Upper lobe of left lung (tissue), 6 donors: ENCODE measurements at regions not wholly inside any gene's neighbourhood (a gene's known extent, or its start where the extent isn't known, plus 50 kb on each side); places are given as distances from the start of the nearest gene placed in this dataset.

Source experiments
- ATAC-seq, 2 donors: fragments of 200-7000 bp; cut with Tn5 transposase; one replicate each; pipeline ENCODE4 v1.9.1; 2022; ENCODE audit warnings: mild to moderate bottlenecking in 2 of 2, moderate library complexity in 2 of 2; ENCODE audit not compliant: low FRiP score in 2 of 2
- DNase-seq, 2 donors: peaks; one replicate each; pipeline ENCODE4 v3.0.0-alpha.2; 2019 to 2020
- H3K27ac ChIP-seq, 4 donors: fragments of 200-600 bp; sonication (generic); one replicate each; pipeline ENCODE4 v1.5.1; 2016 to 2019
- H3K27me3 ChIP-seq, 4 donors: fragments of 200-600 bp; sonication (generic); one replicate each; pipeline ENCODE4 v1.5.1; 2017 to 2019
- H3K36me3 ChIP-seq, 4 donors: fragments of 200-600 bp; sonication (generic); one replicate each; pipeline ENCODE4 v1.5.1; 2016 to 2019
- H3K4me1 ChIP-seq, 4 donors: fragments of 200-600 bp; sonication (generic); one replicate each; pipeline ENCODE4 v1.5.1; 2018 to 2019
- H3K4me3 ChIP-seq, 4 donors: fragments of 200-600 bp; sonication (generic); one replicate each; pipeline ENCODE4 v1.5.1; 2017 to 2019; ENCODE audit warnings: mild to moderate bottlenecking in 2 of 4, moderate library complexity in 1 of 4
- H3K9me3 ChIP-seq, 4 donors: fragments of 200-600 bp; sonication (generic); one replicate each; pipeline ENCODE4 v1.5.1; 2018 to 2019
- CTCF ChIP-seq, 6 experiments: fragments of 450-650 bp in 4 of 6; fragments of 200-600 bp in 2 of 6; sonication (generic) in 2 of 6; IDR thresholded peaks; one replicate each; pipeline ENCODE4 v1.5.1; 2016 to 2019; ENCODE audit warnings: antibody characterized with exemption in 6 of 6
- EP300 ChIP-seq, 4 donors: sonication (generic); formaldehyde crosslinking; IDR thresholded peaks; one replicate each; pipeline ENCODE4 v1.5.1; 2017; ENCODE audit warnings: antibody characterized with exemption in 4 of 4, control low read depth in 2 of 4
- POLR2A ChIP-seq, 4 donors: fragments of 450-650 bp; IDR thresholded peaks; one replicate each; pipeline ENCODE4 v1.5.1; 2016 to 2017; ENCODE audit warnings: antibody characterized with exemption in 4 of 4, mild to moderate bottlenecking in 2 of 4
- POLR2AphosphoS5 ChIP-seq, 2 donors: sonication (generic); formaldehyde crosslinking; IDR thresholded peaks; one replicate each; pipeline ENCODE4 v1.5.1; 2017; ENCODE audit warnings: antibody characterized with exemption in 2 of 2
- WGBS, 2 donors: methylation state at CpG; one replicate each; pipeline ENCODE4 v1.1.5; 2017 to 2018; 5-methylcytosine and 5-hydroxymethylcytosine counted together
- donor health status: DM: no; HTN: no; CAD: no; lungs with moderate emphysema.
- donor health status: DM: no; HTN: yes; CAD: no; lungs with severe emphysema.

GRCh38 chr6:132198040-132198439 is 203.2 kb downstream of the MOXD1 start:
- ATAC-seq (no peak), DNase-seq (no peak)
- TF ChIP-seq CTCF (IDR thresholded peaks at IDR 0.05), result no peak
- TF ChIP-seq POLR2AphosphoS5 (IDR thresholded peaks at IDR 0.05), result no peak
- TF ChIP-seq POLR2A (IDR thresholded peaks at IDR 0.05), result no peak
- no peak for TF ChIP-seq EP300 (IDR thresholded peaks at IDR 0.05)
- Histone ChIP-seq H3K36me3 (no peaks in the 10 kb centered on the region), H3K27ac (no peak overlapping the region), H3K27me3 (no peaks in the 10 kb centered on the region), H3K9me3 (no peaks in the 10 kb centered on the region), H3K4me3 (no peak overlapping the region), H3K4me1 (no peaks in the 10 kb centered on the region)
- WGBS, 2 donors, result 86 to 97% methylated on average over 3 of the region's 3 CpGs

- H3K9me3 ChIP-seq, result no peaks in the 10 kb centered on the region
- DNase-seq (no peak), ATAC-seq (no peak)
- no peak for TF ChIP-seq EP300 (IDR thresholded peaks at IDR 0.05)
- TF ChIP-seq CTCF (IDR thresholded peaks at IDR 0.05), result no peak
- no peak for TF ChIP-seq POLR2A (IDR thresholded peaks at IDR 0.05)
- no peak for TF ChIP-seq POLR2AphosphoS5 (IDR thresholded peaks at IDR 0.05)
- no peak overlapping the region for H3K27ac ChIP-seq
- no peaks in the 10 kb centered on the region for H3K27me3 ChIP-seq
- no peaks in the 10 kb centered on the region for H3K36me3 ChIP-seq
- WGBS, 2 donors, result 72 to 84% methylated on average over 3 of the region's 3 CpGs
- no peaks in the 10 kb centered on the region for H3K4me1 ChIP-seq
- H3K4me3 ChIP-seq, result no peak overlapping the region
Observed at GRCh38 chr6:132194529-132194928, 206.7 kb downstream of the MOXD1 start.

- H3K4me3 ChIP-seq, result no peak overlapping the region
- 92 to 97% methylated on average over 5 of the region's 5 CpGs for WGBS, 2 donors
- no peaks in the 10 kb centered on the region for H3K36me3 ChIP-seq
- no peak for DNase-seq
- TF ChIP-seq POLR2AphosphoS5 (IDR thresholded peaks at IDR 0.05) (no peak), POLR2A (IDR thresholded peaks at IDR 0.05) (no peak), CTCF (IDR thresholded peaks at IDR 0.05) (no peak), EP300 (IDR thresholded peaks at IDR 0.05) (no peak)
- H3K27ac ChIP-seq, result no peak overlapping the region
- H3K9me3 ChIP-seq, result no peaks in the 10 kb centered on the region
- ATAC-seq, result no peak
- no peaks in the 10 kb centered on the region for H3K4me1 ChIP-seq
- H3K27me3 ChIP-seq, result no peaks in the 10 kb centered on the region
Observed at GRCh38 chr6:132192631-132193030, 208.6 kb downstream of the MOXD1 start.

DNA sequence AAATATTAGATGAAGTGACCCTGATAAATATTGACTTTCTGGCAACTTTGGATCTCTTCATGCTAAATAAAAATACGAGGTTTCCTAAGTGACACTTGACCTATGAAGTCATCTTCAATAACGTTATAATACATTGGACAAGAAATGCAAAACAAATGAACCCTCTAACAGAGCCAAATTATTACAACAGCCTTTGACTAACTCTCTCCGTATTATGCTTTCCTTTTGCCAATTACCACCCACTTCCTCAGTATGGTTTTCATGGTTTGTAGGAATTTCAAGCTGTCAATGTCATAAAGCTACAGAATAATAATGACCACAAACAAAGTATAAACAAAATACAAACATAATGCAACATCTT is 210.5 kb downstream of the MOXD1 start:
- Histone ChIP-seq H3K27ac (no peak overlapping the region), H3K36me3 (no peaks in the 10 kb centered on the region), H3K9me3 (no peaks in the 10 kb centered on the region), H3K4me3 (no peak overlapping the region), H3K4me1 (no peaks in the 10 kb centered on the region), H3K27me3 (no peaks in the 10 kb centered on the region)
- DNase-seq, result no peak
- 41 to 43% methylated on average over 3 of the region's 3 CpGs for WGBS, 2 donors
- TF ChIP-seq POLR2AphosphoS5 (IDR thresholded peaks at IDR 0.05) (no peak), CTCF (IDR thresholded peaks at IDR 0.05) (no peak), EP300 (IDR thresholded peaks at IDR 0.05) (no peak), POLR2A (IDR thresholded peaks at IDR 0.05) (no peak)
- ATAC-seq, result peak in 1 of 2 donors; percentile 79

GRCh38 chr6:132190097-132190814 is 211.0 kb downstream of the MOXD1 start:
- no peak overlapping the region for H3K4me3 ChIP-seq
- 63 to 64% methylated on average over 4 of the region's 4 CpGs for WGBS, 2 donors
- no peaks in the 10 kb centered on the region for H3K9me3 ChIP-seq
- TF ChIP-seq CTCF (IDR thresholded peaks at IDR 0.05) (no peak), POLR2AphosphoS5 (IDR thresholded peaks at IDR 0.05) (no peak), POLR2A (IDR thresholded peaks at IDR 0.05) (no peak), EP300 (IDR thresholded peaks at IDR 0.05) (no peak)
- no peak overlapping the region for H3K27ac ChIP-seq
- DNase-seq (no peak), ATAC-seq (peak in 1 of 2 donors; percentile 8)
- H3K27me3 ChIP-seq, result no peaks in the 10 kb centered on the region
- no peaks in the 10 kb centered on the region for H3K36me3 ChIP-seq
- H3K4me1 ChIP-seq, result no peaks in the 10 kb centered on the region
